GM19395 (cell line): ENCODE measurements at regions not wholly inside any gene's neighbourhood (a gene's known extent, or its start where the extent isn't known, plus 50 kb on each side); places are given as distances from the start of the nearest gene placed in this dataset.
"Not testable (repeated sequence)": the region's sequence is repeated elsewhere in the genome, so short reads cannot be mapped to it uniquely, and the experiment has no call there.

ENCODE experiments used
- ATAC-seq: cut with Tn5 transposase; IDR thresholded peaks from one replicate; pipeline ENCODE4 v1.9.1; 2021; ENCODE audit warnings: mild to moderate bottlenecking, moderate library complexity; ENCODE audit not compliant: unreplicated experiment

DNA sequence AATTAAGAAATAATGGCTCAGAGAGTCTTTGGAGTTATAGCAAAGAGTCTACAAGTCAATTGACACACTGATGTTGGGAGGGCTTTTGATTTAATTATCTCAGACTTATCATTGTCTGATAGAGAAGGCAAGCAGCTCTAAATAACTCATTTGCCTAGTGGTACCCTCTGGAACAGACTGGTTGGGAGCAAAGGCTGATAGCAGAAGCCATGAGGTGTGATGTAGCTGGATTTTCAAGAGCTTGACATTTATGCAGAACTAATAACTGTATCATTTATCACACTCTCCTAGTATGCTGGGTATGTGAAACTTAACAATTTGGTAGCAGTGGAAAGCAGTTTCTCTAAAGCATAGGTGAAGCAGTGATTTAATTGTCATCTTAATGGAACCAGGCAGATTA lies 380.6 kb downstream of the TENT5A start:
- ATAC-seq: no peak

DNA sequence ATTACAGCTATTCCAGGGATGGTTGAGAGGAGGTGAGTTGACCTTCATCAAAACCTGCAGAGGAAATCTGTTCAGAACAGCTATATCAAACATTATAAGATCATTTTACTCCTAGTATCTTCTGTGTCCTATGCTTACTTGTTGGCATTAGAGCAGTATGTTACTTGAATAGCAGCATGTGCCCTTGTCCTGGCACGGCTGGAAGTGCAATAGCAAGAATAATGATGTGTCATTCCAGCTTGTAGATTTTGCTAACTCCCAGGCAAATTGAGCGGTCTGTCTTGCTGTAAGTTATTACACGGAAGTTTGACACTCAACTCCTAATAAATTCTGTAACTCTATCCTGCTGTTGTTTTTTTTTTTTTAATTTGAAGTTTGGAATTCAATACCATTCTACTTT lies 385.5 kb downstream of the TENT5A start:
- no peak for ATAC-seq

DNA sequence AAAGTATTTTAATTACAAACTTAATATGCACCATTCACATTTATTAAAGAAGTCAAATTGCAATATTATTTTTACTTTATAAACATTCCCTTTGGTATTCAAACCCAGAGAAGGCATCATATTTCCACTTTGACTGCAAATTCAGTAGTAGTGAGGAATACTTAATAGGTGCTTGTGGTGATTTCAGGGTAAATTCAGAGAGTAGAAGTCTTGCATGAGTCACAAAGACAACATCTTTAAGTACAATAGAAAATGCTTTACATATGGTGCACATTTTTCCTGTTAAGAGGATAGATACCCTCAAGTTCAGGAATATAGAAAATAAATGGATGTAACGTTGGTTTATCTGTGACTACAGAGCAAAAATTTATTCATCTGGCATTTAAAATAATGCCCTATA lies 390.2 kb downstream of the TENT5A start:
- ATAC-seq: no peak

DNA sequence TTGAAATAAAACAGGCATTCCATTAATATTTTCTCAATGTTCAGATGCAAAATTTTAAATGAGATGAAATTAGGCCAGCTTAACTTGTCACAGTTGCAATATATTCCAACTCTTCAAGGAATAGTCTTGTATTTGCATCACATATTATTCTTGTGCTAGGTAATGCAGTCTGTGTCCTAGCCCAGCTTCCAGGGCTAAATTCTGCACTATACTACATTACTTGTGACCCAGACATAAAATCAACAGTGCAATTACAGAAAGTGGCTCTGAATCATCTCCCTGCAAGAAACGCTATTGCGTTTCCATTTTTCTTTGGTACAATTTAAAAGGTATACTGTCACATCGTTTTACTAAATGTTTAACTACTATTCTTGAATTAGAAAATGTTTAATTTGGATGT lies 399.2 kb downstream of the TENT5A start:
- no peak for ATAC-seq

DNA sequence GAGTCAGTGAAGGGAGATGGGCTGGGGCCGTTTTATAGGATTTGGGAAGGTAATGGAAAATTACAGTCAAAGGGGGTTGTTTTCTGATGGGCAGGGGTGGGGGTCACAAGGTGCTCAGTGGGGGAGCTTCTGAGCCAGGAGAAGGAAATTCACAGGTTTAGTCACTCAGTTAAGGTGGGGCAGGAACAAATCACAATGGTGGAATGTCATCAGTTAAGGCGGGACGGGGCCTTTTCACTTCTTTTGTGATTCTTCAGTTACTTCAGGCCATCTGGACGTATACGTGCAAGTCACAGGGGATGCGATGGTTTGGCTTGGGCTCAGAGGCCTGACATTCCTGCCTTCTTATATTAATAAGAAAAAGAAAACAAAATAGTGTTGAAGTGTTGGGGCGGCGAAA lies 408.5 kb downstream of the TENT5A start:
- not testable (repeated sequence) for ATAC-seq

DNA sequence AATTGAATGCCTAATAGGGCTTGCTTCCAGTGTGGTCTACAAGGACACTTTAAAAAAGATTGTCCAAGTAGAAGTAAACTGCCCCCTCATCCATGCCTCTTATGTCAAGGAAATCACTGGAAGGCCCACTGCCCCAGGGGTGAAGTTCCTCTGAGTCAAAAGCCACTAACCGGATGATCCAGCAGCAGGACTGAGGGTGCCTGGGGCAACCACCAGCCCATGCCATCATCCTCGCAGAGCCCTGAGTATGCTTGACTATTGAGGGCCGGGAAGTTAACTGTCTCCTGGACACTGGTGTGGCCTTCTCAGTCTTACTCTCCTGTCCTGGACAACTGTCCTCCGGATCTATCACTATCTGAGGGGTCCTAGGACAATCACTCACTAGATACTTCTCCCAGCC lies 411.5 kb downstream of the TENT5A start:
- ATAC-seq: no peak

DNA sequence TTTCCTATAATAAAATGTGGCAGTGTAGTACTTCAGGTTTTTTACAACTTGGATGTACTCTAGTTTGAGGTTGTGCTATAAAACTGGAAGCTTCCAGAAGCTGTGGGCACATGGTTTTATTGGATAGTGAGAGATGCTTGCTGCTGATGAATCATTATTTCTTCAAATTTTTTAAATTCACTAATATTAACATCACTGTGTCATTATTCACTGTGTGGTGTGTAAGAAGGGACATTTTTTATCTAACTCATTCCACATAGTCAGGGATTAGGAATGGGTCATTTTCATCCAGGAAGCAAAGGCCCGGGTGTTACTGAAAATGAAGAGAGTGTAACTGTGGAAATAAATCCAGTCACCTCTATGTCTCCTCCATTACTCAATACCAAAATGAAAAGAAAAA lies 421.0 kb downstream of the TENT5A start:
- no peak for ATAC-seq

DNA sequence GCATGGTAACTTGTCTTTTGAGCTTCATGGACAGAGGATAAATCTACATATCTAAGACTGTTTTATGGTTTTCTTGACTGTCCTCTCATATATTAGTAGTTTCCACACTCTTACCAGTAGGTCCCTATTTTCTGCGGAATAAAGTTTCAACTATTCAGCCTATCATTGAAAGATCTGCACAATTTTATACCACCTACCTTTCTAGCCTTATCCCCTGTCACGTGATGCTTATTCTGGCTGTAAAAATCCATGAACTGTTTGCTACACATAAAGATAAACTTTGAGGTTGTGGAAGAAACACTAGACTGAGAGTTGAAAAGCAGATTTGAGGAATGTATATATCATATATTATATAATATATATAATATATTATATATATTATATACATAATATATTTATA lies 423.8 kb downstream of the TENT5A start:
- ATAC-seq: no peak

DNA sequence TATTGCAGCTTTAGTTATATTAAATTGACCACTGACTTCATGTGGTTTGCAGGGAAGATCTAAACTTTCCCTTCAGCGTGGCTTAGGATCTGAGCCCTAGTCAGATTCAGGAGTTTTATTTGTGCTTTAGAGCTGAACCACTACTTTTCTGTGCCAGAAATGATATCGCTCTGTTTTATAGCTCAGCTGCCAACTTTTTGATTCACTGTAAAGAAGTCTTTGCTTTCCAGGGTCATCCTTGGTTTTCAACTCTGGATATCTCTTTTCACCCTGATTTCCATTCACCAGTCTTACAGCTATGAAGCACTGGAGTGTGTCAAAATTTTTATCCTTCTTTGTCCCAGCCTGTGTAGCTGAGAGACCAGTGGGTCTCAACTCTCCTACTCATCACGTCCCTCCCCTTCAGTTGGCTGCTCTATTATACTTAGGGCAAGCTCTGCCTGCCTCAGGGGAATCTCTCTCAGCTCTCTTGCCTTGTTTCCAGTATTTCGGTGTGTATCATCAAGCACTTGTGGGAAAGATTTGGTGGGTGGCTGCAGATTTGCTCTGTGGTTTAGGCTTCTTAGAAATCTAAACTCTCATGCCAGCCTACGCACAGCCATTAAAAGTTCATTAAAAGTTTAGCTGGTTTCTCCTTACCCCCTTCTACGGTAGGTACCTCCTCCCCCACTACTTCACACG lies 425.5 kb downstream of the TENT5A start:
- no peak for ATAC-seq

DNA sequence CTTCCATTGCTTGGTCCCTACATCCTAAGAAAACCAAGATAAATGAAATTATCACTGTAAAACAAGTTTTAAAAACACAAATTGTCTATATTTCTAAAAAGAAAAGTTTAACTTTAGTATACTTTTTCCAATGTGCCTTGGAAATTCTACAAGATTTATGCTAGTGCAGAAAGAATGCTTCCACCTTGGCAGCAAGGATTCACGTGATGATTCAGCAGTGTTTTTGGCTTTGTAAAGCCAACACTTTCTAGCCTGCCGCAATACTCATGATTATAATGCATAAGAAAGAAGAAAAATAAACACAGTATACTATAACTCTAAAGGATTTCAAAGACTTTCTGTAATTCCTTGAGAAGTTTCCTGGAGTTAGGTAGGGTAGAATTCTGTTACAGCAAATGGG lies 442.7 kb downstream of the TENT5A start:
- ATAC-seq: no peak

DNA sequence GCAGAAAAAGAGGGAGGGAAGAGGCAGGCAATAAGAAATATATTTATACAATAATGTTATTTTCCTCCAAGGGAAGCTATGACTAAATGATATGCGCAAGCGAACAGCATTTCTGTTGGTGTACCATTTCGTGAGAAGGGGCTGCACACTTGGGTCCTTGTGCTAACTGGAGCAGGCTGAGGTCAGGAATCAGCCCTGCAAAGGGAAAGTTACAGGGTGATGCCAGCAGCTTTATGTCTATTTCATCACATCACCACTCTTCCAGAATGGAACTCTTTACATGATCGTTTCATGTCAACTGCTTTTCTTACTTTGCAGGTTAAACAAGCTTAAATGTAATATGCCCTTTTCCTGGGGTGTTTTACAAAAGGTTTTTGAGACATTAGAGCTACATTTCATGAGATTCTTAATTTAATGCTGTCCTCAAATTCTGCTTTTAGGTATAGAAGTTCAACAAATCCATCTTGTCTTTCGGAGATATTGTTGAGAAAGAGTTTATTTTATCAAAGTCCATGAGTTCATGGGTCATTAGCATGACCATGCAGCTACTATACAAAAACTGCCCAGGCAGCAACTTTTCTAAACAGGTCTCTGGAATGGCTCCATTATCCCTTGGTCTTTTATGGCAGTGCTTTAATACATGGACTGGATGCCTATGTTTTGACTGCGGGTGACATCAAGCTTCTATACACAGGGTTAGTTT lies 443.8 kb downstream of the TENT5A start:
- no peak for ATAC-seq

DNA sequence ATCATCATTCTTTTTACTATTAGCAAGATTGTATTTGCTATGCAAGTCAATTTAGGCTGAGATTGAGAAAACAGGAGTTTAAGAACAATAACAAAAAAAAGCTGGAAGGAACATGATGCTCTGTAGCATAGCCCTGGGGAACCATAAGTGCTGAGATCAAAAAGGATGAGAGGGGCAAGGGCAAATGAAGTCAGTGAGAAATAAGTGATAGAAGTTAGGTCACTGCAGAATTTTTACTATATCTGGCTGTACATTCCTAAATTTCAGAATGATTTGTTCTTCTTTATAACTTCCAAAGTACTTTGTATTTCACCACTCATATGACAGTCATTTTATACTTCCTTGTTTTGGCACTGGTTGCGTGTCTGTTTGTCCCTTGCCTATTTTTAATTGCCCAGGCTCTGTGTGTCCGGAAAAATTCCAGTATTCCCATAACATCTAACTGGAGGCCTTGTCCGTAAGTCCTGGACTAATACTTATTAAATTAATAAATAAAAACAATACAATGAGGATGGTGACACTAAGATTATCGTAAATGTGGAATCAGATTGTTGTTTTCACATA lies 444.7 kb downstream of the TENT5A start:
- no peak for ATAC-seq

DNA sequence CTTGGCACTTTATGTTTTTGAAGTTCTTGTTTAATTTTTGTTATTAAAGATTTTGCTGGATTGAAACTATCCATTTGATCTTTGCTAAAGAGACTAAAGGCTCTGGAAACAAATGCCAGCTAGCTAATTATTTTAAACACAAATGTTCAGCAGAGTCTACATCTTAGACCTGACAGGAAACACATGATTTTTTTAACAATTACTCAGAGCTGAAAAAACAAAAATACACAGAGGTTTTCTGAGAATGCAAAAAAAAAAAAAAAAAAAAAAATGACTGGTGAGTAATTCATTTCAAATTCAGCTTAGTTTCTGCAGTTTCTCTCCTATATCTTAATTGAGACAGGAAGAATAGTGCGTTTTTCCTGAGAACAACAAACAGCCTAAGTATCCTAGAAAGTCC lies 448.0 kb downstream of the TENT5A start:
- no peak for ATAC-seq

DNA sequence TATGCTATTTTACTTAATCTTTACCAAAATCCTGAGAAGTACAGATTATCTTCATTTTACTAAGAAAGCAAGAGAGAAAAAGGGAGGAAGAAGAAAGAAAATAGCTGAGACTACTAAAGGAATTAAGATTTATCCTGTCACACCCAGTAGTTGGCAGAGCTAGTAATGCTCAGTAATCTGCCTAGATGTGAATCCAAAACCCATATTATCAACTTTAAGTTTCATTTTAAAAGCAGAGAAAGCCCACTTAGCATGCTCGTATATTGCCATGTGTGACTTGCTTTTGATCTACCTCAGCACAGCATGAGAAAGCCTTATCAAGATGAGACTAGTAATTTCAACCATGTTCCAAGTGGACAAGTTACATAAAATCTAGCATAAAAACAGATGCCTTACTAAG lies 451.5 kb downstream of the TENT5A start:
- ATAC-seq: no peak

DNA sequence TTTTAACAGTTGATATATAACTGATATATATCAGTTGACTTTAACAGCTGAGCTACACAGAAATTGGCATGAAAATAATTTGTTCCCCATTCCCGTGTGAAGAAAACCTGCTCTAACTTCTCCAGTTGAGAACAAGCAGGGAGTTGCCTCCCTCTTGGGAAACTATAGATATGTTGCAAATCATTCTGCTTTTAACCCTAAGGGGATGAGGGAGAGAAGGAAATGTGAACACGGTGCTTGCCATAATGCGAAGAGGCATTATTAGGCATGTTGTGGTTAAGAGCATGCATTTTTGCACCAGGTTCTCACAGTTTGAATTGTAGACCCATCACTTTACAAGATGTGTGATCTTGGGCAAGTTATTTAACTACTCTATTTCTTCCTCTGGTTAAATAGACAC lies 453.7 kb downstream of the TENT5A start:
- no peak for ATAC-seq

DNA sequence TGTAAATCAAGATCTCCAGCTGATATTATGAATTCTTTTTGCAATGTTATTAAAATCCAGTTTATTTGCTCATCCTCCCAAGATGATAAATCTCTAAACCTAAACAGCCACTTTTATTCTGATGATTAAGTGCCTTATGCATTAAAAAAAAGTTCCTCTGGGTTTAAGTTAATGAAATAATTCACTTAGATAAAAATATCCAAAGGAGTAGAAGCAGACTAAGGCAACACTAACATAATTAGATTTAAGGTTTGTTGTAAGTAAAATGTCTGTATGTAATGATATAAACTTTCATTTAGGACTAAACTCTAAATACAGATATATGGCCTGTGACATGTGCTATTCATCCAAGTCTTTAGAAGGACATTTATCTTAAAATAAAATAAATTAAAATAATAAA lies 457.2 kb downstream of the TENT5A start:
- no peak for ATAC-seq

DNA sequence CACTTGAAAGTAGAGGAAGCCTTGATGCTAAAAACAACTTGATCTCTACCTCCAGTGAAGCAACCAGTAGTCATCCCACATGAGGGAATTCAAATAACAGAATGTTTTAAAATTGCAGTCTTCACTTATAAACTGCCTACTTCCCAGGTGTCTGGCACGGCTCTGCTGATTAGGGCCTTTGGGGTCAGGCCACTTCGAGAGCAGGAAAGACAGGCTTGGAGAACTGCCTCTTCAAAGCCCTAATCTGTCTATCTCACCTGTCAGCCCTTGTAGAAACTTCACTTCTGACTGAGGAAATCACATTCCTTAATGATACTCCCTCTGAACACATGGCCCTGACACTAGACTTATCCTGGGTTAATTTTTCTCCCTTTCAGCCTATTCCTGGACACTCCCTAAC lies 458.6 kb downstream of the TENT5A start:
- no peak for ATAC-seq

DNA sequence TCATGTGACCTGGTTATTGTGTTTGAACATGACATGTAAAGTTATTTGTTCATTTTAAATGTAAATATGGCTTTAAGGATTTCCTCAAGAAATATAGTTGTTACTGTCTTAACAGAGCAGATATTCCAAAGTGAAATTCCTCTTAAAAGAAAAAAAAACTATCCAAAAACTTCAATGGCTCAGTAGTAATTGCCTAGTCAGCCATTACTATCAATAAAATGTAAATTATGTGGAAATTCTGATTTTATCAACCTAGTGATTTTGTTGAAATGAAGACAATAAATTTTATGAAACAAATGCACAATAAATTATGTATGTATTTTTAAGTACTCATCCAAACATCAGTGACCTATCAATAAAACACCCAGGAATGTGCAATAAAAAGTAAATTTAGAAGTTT lies 463.3 kb downstream of the TENT5A start:
- no peak for ATAC-seq

DNA sequence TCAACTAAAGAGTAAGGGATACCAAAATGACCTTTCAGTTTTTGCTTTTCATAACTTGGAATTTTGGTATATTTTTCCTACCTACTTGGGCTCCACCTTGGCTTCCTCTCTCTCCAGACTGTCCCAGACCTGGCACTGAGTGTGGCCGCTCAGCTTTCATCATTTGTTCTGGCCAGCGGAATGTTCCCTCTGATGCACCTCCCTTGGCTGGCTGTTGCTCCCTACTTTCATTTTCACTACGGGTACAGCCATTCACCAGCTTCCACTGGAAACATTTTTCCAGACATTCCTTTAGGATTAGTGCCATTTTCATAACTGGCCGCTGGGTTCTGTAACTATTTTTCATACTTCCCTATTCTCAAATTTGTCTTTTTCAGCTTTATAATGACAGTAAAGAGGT lies 487.4 kb downstream of the TENT5A start:
- no peak for ATAC-seq

DNA sequence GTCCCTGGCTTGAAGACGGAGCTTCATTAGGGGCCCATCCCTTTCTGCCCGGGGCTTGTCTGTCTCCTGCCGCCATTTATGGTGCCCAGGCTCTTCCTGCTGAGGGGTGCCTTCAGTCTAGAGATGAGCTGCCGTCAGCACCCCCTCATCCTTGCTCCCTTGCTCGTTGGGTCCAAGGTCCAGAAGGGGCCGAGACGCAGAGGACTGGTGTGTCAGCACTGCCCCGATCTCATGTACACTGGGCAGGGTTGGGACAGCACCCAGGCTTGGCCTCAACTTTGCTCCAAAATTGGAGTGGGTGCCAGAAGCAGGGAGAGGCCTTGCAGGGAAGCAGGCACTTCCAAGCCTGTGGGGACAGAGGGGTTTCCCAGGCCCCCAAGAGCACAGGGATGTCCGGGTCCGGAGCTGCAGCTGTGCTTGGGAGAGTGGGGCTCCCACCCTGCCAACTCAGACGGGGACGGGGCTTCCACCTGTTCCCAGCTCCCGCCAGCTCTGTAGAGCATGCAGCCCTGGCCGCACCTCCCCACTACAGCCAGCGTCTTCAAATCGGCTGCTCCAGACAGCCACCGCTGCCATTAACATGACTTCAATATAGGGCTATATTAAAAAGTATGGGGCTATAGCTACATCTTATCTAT lies 488.8 kb downstream of the TENT5A start:
- ATAC-seq: no peak

DNA sequence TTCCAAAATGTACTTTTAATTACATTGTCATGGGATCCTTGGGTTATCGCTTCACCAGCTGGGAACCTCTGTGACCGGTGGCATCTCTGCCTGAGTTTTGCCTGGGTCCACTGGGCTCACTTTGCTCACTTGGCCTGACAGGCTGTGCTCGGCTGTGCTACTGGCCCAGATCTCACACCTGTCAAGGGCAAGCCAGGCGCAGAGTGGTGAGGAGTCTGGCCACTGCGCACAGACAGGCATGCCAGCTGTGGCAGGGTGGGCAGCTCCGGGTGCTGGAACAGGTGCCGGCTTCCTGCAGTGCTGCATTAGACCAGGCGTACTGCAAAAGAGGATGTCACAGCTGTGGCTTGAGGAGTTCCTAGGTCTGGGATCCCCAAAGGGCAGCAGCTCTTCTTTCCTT lies 489.8 kb downstream of the TENT5A start:
- ATAC-seq: no peak

DNA sequence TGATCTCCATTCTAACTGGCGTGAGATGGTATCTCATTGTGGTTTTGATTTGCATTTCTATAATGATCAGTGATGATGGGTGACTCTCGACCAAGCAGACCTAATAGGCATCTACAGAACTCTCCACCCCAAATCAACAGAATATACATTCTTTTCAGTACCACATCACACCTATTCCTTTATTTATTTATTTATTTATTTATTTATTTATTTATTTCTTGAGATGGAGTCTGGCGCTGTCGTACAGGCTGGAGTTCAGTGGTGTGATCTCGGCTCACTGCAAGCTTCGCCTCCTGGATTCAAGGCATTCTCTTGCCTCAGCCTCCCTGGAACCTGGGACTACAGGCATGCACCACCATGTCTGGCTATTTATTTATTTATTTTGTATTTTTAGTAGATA lies 496.3 kb downstream of the TENT5A start:
- ATAC-seq: not testable (repeated sequence)
